ENCODE measurements at regions not wholly inside any gene's neighbourhood (a gene's known extent, or its start where the extent isn't known, plus 50 kb on each side); places are given as distances from the start of the nearest gene placed in this dataset.
A peak's percentile ranks its signal among the peaks of the same experiment; 100 is the strongest.

DNA sequence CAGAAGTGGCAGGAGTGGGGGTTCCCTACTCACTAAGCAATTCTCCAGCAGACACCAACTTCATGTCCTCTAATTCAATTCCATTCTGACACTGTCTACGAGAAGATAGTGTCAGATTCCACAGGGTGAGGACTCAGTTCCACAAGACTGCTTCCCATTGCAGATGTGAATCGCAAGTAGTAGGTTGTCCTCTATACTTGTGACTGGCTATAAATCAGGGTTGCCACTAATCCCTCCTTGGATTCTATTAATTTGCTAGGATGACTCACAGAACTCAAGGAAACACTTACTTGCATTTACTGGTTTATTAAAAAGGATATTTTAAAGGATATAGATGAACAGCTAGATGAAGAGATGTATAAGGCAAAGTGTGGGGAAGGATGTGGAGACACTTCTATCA, 184.1 kb upstream of the ACVR2A start:
- FAIRE-seq: peak; percentile 50
- H3K4me3 ChIP-seq (ENCODE audit: low read depth, low read length): no peak overlapping the region
- no peaks in the 10 kb centered on the region for H3K27me3 ChIP-seq (ENCODE audit: control insufficient read depth, insufficient read depth, low read length)
- no peak for DNase-seq (ENCODE audit: low read depth)
- TF ChIP-seq, protein P1, sequence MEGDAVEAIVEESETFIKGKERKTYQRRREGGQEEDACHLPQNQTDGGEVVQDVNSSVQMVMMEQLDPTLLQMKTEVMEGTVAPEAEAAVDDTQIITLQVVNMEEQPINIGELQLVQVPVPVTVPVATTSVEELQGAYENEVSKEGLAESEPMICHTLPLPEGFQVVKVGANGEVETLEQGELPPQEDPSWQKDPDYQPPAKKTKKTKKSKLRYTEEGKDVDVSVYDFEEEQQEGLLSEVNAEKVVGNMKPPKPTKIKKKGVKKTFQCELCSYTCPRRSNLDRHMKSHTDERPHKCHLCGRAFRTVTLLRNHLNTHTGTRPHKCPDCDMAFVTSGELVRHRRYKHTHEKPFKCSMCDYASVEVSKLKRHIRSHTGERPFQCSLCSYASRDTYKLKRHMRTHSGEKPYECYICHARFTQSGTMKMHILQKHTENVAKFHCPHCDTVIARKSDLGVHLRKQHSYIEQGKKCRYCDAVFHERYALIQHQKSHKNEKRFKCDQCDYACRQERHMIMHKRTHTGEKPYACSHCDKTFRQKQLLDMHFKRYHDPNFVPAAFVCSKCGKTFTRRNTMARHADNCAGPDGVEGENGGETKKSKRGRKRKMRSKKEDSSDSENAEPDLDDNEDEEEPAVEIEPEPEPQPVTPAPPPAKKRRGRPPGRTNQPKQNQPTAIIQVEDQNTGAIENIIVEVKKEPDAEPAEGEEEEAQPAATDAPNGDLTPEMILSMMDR (IDR thresholded peaks at IDR 0.05; ENCODE audit: insufficient read depth, low read length, severe bottlenecking): no peak
- no peaks in the 10 kb centered on the region for H3K36me3 ChIP-seq (ENCODE audit: control insufficient read depth, insufficient read depth, low read length)

DNA sequence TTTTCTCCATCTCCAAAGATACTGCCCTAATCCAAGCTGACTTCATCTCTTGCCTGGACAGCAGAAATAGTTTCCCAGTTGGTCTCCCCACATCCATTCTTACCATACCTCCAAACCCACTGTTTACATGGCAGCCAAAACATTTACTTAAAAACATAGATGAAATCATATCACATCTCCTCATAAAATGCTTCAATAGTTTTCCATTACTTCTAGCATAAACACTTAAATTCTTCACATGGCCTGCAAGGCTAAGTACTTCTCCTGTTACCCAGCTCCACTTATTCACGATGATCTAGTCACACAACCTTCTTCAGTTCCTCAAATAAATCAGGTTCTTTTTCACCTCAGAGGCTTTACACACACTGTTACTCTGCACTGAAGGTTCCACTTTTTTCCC, 185.8 kb upstream of the ACVR2A start:
- FAIRE-seq: no peak
- Histone ChIP-seq H3K36me3 (ENCODE audit: control insufficient read depth, insufficient read depth, low read length) (no peaks in the 10 kb centered on the region), H3K4me3 (ENCODE audit: low read depth, low read length) (no peak overlapping the region), H3K27me3 (ENCODE audit: control insufficient read depth, insufficient read depth, low read length) (no peaks in the 10 kb centered on the region)
- no peak for DNase-seq (ENCODE audit: low read depth)
- TF ChIP-seq, protein P1 (IDR thresholded peaks at IDR 0.05; ENCODE audit: insufficient read depth, low read length, severe bottlenecking): no peak

GRCh38 chr2:147657086-147658000, 187.5 kb upstream of the ACVR2A start:
- DNase-seq (ENCODE audit: low read depth): no peak
- no peaks in the 10 kb centered on the region for H3K27me3 ChIP-seq (ENCODE audit: control insufficient read depth, insufficient read depth, low read length)
- no peak overlapping the region for H3K4me3 ChIP-seq (ENCODE audit: low read depth, low read length)
- FAIRE-seq: no peak
- TF ChIP-seq, protein P1 (IDR thresholded peaks at IDR 0.05; ENCODE audit: insufficient read depth, low read length, severe bottlenecking): no peak
- no peaks in the 10 kb centered on the region for H3K36me3 ChIP-seq (ENCODE audit: control insufficient read depth, insufficient read depth, low read length)

- DNase-seq (ENCODE audit: low read depth) (peak; percentile 46), FAIRE-seq (no peak)
- Histone ChIP-seq H3K27me3 (ENCODE audit: control insufficient read depth, insufficient read depth, low read length) (no peaks in the 10 kb centered on the region), H3K4me3 (ENCODE audit: low read depth, low read length) (no peak overlapping the region), H3K36me3 (ENCODE audit: control insufficient read depth, insufficient read depth, low read length) (no peaks in the 10 kb centered on the region)
- TF ChIP-seq, protein P1 (IDR thresholded peaks at IDR 0.05; ENCODE audit: insufficient read depth, low read length, severe bottlenecking): no peak
Observed at GRCh38 chr2:147649998-147650397, 194.8 kb upstream of the ACVR2A start.

DNA sequence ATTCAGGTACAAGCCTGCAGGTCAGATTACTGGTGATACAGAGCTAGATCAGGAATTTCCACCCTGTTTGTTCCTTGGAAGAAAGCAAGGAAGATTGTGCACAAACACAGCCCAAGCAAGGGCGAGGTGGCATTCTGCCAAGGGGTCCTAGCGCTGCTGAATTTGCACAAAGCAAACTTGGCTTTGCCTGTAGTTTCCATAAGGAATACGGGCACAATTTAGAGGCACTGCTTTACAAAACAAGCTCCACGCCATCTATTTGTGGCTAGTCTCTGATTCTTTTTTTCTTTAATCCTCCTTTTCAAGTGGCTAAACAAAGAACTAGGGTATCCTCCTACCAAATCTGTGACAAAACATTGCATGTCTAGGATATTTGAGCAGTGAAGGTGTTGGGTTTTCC, 195.5 kb upstream of the ACVR2A start:
- no peaks in the 10 kb centered on the region for H3K27me3 ChIP-seq (ENCODE audit: control insufficient read depth, insufficient read depth, low read length)
- TF ChIP-seq, protein P1 (IDR thresholded peaks at IDR 0.05; ENCODE audit: insufficient read depth, low read length, severe bottlenecking): no peak
- DNase-seq (ENCODE audit: low read depth): no peak
- no peak overlapping the region for H3K4me3 ChIP-seq (ENCODE audit: low read depth, low read length)
- no peak for FAIRE-seq
- H3K36me3 ChIP-seq (ENCODE audit: control insufficient read depth, insufficient read depth, low read length): no peaks in the 10 kb centered on the region

All from bronchial epithelial cell (primary cell).